ENCODE measurements at regions not wholly inside any gene's neighbourhood (a gene's known extent, or its start where the extent isn't known, plus 50 kb on each side); places are given as distances from the start of the nearest gene placed in this dataset.

DNA sequence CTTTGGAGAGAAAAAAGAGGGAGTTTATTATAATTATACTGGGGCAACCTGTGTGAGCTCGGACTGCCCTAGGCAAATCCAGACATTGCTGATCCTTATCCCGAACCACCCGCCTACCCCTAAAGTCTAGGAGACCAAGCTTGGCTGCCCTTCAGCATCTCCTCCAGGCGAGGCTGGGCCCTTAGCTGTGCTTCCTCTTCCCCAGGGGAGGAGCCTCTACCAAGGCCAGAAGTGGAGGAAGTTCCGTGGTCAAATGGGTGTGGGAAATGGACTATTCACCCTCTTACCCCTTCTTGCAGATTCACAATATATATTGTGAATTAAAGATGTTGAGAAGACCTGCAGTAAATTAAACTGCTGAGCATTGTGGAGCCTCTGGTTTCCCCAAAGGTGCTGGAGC, 158.3 kb upstream of the HES1 start:
- no peak for TF ChIP-seq HNF4G (IDR thresholded peaks at IDR 0.05)
- no peak for TF ChIP-seq RXRA (IDR thresholded peaks at IDR 0.05)
- TF ChIP-seq, protein P1, sequence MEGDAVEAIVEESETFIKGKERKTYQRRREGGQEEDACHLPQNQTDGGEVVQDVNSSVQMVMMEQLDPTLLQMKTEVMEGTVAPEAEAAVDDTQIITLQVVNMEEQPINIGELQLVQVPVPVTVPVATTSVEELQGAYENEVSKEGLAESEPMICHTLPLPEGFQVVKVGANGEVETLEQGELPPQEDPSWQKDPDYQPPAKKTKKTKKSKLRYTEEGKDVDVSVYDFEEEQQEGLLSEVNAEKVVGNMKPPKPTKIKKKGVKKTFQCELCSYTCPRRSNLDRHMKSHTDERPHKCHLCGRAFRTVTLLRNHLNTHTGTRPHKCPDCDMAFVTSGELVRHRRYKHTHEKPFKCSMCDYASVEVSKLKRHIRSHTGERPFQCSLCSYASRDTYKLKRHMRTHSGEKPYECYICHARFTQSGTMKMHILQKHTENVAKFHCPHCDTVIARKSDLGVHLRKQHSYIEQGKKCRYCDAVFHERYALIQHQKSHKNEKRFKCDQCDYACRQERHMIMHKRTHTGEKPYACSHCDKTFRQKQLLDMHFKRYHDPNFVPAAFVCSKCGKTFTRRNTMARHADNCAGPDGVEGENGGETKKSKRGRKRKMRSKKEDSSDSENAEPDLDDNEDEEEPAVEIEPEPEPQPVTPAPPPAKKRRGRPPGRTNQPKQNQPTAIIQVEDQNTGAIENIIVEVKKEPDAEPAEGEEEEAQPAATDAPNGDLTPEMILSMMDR (IDR thresholded peaks at IDR 0.05; ENCODE audit: low read depth, low read length, missing input control): no peak
- TF ChIP-seq, protein P2, sequence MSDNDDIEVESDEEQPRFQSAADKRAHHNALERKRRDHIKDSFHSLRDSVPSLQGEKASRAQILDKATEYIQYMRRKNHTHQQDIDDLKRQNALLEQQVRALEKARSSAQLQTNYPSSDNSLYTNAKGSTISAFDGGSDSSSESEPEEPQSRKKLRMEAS (IDR thresholded peaks at IDR 0.05): no peak
- TF ChIP-seq TAF1 (conservative IDR thresholded peaks at IDR 0.05): no peak
- no peak for TF ChIP-seq SP1 (IDR thresholded peaks at IDR 0.05)
- TF ChIP-seq, protein P3, sequence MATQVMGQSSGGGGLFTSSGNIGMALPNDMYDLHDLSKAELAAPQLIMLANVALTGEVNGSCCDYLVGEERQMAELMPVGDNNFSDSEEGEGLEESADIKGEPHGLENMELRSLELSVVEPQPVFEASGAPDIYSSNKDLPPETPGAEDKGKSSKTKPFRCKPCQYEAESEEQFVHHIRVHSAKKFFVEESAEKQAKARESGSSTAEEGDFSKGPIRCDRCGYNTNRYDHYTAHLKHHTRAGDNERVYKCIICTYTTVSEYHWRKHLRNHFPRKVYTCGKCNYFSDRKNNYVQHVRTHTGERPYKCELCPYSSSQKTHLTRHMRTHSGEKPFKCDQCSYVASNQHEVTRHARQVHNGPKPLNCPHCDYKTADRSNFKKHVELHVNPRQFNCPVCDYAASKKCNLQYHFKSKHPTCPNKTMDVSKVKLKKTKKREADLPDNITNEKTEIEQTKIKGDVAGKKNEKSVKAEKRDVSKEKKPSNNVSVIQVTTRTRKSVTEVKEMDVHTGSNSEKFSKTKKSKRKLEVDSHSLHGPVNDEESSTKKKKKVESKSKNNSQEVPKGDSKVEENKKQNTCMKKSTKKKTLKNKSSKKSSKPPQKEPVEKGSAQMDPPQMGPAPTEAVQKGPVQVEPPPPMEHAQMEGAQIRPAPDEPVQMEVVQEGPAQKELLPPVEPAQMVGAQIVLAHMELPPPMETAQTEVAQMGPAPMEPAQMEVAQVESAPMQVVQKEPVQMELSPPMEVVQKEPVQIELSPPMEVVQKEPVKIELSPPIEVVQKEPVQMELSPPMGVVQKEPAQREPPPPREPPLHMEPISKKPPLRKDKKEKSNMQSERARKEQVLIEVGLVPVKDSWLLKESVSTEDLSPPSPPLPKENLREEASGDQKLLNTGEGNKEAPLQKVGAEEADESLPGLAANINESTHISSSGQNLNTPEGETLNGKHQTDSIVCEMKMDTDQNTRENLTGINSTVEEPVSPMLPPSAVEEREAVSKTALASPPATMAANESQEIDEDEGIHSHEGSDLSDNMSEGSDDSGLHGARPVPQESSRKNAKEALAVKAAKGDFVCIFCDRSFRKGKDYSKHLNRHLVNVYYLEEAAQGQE (IDR thresholded peaks at IDR 0.05): no peak
- no peak for TF ChIP-seq YY1 (IDR thresholded peaks at IDR 0.05)
- TF ChIP-seq FOXA2 (IDR thresholded peaks at IDR 0.05): no peak
- TF ChIP-seq RAD21 (IDR thresholded peaks at IDR 0.05): no peak
- TF ChIP-seq JUND (IDR thresholded peaks at IDR 0.05): no peak
- TF ChIP-seq, protein P4, sequence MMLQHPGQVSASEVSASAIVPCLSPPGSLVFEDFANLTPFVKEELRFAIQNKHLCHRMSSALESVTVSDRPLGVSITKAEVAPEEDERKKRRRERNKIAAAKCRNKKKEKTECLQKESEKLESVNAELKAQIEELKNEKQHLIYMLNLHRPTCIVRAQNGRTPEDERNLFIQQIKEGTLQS (IDR thresholded peaks at IDR 0.05): no peak

Measured in liver (tissue), 3 donors.